CD4-positive, alpha-beta T cell treated with Interleukin-4 for 1 hour (primary cell): ENCODE measurements at regions not wholly inside any gene's neighbourhood (a gene's known extent, or its start where the extent isn't known, plus 50 kb on each side); places are given as distances from the start of the nearest gene placed in this dataset.

ENCODE experiments used
- DNase-seq, 2 donors: peaks; one replicate each; pipeline ENCODE4 v3.0.0-alpha.2; 2020 to 2022

- DNase-seq = no peak
Observed at GRCh38 chr12:11946161-11946560, 124.6 kb upstream of the BCL2L14 start.

- DNase-seq = no peak
Observed at GRCh38 chr12:11947213-11947612, 123.5 kb upstream of the BCL2L14 start.

GRCh38 chr12:11949738-11950411, 120.9 kb upstream of the BCL2L14 start:
- no peak for DNase-seq

- no peak for DNase-seq
Observed at GRCh38 chr12:11951209-11951608, 119.5 kb upstream of the BCL2L14 start.

DNA sequence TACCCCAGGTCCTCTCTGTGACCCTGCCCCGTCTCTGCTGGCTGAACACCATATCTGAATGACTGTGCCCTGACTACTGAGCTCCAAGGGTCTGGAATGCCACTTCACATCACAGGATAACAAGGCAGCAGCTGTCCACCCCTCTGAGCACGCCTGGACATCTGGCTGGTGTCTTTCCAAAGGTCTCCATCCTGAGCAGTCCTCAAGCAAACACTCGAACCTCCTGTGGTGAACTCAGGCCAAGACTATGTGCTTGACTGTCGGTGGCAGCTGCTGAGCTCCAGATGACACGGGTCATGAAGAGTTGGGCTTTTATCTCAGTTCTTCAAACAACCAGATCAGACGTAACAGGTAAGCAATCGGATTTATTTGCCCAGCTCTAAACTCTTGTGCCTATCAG, 117.2 kb upstream of the BCL2L14 start:
- no peak for DNase-seq

DNA sequence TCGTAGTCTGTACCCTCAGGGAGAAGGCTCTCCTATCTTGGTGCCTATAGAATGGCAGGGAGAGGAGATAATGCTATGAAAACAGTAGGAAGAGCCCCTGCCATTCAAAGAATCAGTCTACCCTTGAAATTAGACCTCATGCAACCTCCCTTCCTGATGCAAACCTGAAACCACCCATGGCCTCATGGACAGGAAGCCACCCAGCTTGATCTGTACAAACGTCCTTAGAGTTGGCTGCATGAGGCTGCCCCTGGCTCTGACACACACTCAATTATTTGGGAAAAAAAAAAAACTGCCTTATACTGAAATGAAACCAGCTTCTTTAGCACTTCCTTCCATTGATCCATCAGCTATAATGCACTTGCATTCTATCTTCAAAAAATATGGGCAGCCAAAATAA, 116.6 kb upstream of the BCL2L14 start:
- DNase-seq = no peak

DNA sequence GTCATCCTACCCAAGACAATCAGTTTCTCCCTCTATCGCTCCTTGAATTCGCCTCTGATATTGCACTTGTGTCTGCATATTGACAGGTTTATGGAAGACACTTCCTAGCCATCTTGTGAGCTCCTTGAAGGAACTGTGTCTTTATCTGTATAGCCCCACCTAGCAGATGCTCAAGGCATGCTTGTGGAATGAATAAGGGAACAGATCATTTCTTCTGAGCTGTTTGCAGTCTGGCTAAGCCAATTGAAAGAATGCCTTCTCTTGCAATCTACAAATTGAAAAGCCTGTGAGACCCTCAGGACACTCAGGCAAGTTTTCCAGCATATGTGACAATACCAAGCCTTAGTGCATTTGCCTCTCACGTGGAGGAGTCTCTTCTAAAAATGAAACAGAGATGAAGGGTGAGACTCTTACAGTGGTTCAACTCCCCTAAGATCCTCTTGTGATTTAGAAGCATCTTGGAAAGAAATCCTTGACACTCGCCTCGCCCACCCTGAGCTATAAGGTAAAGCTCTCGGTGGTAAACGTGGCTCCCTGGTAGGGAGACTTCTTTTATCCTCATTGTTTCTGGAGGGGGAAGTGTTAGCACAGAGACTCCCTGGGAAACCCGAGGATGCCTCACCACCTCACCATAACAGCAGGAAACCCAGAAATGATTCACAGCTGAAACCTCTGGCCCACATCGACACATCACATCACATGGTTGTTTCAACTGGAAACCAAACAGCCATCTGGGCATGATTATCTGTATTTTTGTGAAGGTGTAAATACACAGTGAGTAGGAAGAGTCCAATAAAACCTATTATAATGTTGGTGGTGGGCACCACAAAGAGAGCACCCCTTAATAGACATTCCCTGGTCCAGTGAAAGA, 112.3 kb upstream of the BCL2L14 start:
- DNase-seq = no peak

- DNase-seq = no peak
Observed at GRCh38 chr12:11959117-11959823, 111.5 kb upstream of the BCL2L14 start.

- no peak for DNase-seq
Observed at GRCh38 chr12:11960646-11961045, 110.1 kb upstream of the BCL2L14 start.

GRCh38 chr12:11961686-11962085, 109.1 kb upstream of the BCL2L14 start:
- DNase-seq = no peak

DNA sequence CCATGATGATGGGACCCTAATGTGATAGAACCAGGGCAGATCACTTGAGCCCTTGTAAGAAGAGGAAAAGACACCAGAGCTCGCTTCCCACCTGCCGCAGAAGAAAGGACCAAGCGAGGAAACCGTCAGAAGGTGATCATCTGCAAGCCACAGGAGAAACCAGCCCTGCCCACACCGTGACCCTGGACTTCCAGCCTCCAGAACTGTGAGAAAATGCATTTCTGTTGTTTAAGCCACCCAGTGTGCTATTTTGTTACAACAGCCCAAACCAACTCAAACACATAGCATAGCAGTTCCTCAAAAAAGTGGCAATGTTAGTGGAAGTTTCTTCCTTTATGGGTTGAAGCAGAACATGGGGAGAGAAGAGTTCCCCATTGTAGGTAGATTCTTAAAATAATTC, 107.9 kb upstream of the BCL2L14 start:
- DNase-seq = no peak

- DNase-seq = no peak
Observed at GRCh38 chr12:11963841-11964471, 106.8 kb upstream of the BCL2L14 start.

DNA sequence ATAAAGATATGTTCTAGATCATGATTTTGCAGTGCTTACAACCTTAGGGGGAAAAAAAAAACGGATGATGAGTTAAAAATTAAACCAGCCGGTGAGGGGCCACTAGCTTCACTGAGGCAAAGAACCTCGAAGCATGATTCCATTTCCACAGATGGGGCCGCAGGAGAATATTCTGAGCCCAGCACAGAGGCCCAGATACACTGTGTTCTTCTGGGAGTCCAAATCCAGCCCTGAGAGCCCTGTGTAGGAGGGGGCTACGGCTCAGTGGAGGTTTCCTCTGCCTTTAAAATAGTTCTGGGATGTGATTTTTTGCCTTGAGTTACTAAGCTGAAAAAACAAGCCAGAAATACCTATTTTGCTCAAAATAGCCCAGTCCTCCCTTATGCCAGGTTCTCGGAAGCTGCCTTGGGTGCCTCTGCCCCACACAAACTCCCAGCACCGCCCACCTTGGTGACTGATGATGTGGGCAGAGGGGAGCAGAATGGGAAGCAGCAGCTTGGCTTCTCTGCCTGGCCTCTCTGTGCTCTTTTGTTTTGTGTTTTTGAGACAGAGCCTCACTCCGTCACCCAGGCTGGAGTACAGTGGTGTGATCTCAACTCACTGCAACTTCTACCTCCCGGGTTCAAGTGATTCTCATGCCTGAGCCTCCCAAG, 105.4 kb upstream of the BCL2L14 start:
- DNase-seq = no peak

DNA sequence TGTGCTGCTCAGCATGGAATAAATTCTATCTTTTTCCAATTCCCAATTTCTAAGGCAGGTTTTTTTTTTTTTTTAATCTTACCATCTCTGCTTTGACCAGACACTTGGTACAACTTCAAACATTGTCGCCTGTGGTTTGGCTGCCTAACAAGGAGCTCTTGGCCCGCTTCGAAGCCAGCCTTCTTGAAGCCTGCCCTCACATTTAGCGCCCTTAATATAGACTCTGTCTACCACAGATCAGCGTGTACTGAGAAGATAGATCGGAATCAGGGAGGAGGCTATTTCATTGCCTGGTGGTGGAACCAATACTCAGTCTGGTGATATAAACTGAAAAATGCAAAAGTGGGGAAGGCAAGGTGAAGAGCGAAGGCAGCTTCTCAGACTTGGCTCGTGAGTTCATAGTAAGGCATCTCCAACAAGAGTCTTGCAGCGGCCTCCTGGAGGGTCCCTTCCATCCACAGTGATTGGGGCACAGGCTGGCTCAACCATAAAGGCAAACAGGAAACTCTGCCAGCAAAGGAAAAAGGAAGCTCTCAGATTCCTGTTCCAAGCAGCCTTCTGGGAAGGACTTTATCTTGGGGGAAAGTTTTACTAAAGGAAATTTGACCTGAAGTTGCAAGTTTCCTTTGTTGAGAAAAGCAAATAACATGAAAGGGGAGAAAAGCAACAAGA, 103.2 kb upstream of the BCL2L14 start:
- no peak for DNase-seq

DNA sequence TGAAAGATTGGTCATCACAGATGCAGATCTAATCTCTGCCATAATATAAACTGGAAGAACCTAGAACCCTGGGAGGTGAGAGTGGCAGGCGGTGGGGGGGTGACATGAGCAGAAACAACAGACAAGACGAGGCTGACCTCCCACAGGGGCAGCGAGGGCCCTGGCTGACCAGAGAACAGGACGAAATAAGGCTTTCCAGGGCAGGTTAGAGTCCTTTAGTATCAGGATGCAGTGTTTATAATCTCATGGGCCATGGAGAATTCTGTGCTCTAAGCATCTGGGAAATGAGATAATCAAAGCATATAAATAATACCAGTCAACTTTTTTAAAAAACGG, 102.7 kb upstream of the BCL2L14 start:
- DNase-seq = no peak

DNA sequence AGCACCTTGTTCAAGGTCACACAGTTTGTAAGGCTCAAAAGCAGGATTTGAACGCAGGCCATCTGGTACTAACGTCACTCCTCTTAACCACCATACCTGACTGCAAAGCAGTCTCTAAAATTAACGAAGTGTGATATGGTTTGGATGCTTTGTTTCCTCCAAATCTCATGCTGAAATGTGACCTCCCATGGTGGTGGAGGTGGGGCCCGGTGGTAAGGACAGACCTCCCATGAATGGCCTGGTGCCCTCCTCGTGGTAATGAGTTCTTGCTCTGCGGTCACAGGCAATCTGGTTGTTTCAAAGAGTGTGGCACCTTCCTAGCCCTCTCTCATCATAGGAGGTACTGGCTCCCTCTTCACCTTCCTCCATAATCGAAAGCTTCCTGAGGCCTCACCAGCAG, 102.2 kb upstream of the BCL2L14 start:
- DNase-seq = no peak

- DNase-seq = no peak
Observed at GRCh38 chr12:11969437-11970154, 101.1 kb upstream of the BCL2L14 start.

DNA sequence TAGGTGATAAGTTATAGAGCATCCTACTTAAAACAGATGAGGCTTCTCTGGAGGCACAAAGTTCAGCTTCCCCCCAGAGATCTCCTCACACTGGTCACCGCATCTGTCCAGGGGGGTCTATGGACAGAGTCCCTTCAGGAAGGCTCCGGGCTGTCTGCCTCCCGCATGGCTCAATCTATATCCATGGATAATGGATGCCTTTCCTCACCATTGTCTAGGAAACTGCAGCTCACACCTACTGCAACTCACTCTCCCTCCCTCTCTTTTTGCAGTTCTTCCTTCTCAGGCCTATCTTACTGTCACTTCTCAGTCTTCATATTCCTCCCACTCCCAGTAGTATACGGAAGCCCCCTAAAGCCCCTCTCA, 100.6 kb upstream of the BCL2L14 start:
- no peak for DNase-seq

- DNase-seq = no peak
Observed at GRCh38 chr12:11973396-11973795, 97.3 kb upstream of the BCL2L14 start.

DNA sequence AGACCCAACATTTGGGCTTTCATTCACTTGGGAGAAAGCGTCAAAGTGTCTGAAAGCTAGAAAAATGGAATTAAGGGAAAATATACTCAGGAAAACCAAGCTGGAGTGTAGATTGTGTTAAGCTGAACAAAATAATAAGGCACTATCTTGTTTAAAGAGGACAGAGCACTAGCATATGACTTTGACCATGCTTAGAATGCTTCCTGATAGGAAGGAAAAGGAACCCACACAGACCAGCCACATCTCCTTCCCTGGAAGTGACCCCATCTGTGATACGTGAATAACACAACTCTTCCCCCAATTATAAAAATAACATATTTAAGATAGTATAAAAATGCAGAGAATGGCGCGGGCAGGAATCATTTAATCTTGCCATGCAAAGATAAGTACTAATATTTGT, 94.7 kb upstream of the BCL2L14 start:
- DNase-seq = no peak

DNA sequence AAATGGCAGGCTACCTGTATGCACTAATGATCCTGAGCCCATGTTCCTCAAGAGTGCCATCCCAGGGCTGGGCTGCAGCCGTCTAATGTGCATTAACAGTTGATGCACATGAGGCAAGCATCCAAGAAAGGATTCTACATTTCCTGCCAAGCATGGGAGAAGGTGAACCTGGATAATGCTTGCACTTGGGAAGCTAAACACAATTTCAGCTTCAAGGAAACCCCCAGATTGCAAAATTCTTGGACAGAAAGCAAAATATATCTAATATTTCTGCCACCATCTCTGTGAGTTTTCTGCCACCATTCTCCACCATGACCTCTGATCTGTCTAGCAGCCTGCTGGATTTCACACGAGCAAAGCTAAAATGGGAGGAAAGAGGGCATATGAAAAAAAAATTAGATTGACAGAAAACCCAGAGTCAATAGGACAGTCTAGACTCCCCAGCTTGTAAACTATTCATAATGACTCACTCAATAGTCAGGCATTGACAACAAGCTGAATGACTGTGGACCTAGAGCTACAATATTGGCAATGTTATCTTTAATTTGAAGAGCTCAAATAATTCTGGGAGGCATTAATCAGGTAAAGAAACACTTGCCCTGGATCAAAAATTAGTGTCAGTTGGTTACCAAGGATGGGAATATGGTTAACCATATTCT, 91.9 kb upstream of the BCL2L14 start:
- no peak for DNase-seq
